ENCODE measurements at regions not wholly inside any gene's neighbourhood (a gene's known extent, or its start where the extent isn't known, plus 50 kb on each side); places are given as distances from the start of the nearest gene placed in this dataset.

DNA sequence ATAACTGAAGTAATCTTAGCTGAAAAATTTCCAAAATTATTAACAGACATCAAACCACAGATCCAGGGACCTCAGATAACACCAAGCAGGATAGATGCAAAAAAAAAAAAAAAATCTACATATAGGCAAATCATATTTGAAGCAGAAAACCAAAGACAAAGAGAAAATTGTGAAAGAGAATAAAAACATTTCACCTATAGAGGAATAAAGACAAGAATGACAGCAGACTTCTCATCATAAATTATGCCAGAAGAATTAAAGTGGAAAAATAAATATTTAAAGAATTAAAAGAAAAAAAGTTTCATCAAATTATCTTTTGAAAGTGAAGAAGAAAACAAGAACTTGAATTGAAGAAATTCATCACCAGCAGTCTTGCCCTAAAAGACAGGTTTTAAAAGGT, 467.5 kb downstream of the GPAM start:
- DNase-seq (ENCODE audit: low spot score) = no peak

GRCh38 chr10:111724121-111724520, 459.4 kb downstream of the GPAM start:
- DNase-seq (ENCODE audit: low spot score) = no peak

- no peak for DNase-seq (ENCODE audit: low spot score)
Measured at GRCh38 chr10:111725050-111725449, 458.5 kb downstream of the GPAM start.

DNA sequence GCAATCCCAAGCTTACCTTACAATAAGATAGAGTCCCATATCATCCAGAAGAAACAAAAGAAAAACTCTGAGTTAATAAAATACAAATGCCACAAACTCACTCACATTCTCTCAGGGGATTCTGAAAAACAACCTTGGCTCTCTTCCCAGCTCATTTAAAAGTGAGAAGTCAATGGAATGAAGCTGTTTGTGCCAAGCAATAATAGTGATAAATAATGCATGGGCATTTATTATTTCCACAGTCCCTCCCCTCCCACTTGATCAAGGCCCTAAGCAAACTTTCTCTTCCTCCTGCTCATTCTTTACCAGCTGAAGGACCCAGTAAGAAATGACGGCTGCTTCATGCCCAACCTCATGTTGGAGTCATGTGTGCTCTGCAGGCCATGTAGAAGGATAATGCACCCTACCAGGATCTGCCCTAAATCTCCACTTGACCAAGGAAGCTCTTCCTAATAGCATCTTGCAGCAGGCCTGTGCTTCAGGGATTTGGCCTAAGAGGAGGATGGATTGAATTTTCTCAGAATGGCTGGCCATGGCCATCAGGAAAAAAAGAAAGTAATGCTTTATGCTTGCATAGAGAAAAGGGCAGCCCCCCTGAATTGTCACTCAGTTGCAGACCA, 451.3 kb downstream of the GPAM start:
- DNase-seq (ENCODE audit: low spot score) = no peak

GRCh38 chr10:111739125-111739873, 444.3 kb downstream of the GPAM start:
- DNase-seq (ENCODE audit: low spot score) = no peak

GRCh38 chr10:111739874-111740139, 443.8 kb downstream of the GPAM start:
- DNase-seq (ENCODE audit: low spot score) = peak; percentile 37

GRCh38 chr10:111745982-111746381, 437.6 kb downstream of the GPAM start:
- DNase-seq (ENCODE audit: low spot score) = no peak

GRCh38 chr10:111747751-111748150, 435.8 kb downstream of the GPAM start:
- no peak for DNase-seq (ENCODE audit: low spot score)

DNA sequence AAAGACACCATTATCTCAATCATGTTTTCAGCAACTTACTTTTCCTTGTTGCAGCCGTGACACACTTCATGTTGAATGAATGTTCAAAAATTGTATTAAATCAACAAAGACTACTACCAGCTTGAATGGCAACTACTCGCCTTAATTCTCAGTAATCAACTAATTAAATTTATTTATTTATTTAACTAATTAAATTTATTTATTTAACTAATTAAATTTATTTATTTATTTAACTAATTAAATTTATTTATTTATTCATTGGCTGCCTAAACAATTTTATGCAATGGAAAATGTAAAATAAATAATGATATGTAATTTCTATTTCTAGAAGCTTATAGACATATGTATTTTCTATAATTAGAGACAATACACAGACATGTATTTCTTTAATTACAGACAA, 435.4 kb downstream of the GPAM start:
- DNase-seq (ENCODE audit: low spot score) = no peak

GRCh38 chr10:111750165-111750849, 433.3 kb downstream of the GPAM start:
- no peak for DNase-seq (ENCODE audit: low spot score)

DNA sequence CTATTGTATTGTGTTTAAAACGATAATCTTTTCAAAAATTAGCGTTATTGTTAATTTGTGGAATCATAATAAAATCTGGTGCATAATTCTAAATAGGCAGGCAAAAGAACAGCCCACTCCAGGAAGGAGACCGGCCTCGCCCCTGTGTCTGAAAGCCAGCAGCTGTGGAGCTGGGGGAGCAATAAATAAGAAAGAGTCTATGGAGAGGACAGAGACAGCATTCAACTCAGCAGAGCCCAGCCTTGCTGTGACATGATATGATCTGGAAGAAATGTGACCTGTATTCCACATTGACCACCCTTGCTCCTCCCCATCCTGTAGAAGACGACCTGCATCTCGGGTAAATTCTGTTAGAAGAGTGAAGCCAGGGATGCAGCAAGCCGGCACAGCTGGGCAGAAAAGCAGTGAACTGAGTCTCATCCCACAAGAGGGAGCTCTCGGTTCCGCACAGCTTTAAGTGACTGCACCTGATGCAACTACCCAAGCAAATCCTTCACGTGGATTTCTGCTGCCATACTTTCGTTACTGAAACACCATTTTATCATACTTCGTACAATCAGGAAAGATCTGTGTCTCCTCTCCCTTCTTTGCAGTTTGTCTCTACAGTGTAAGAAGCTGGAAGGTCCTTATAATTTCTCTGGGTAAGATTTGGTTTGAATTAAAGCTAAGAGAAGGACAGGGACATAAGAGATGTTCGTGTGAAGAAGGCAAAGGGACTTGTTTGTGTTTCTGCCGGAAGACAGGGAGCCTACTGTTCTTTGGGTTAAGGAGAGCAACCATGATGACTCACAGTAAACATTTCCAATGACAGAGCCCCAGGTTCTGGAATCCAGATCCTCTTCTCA, 427.1 kb downstream of the GPAM start:
- DNase-seq (ENCODE audit: low spot score) = peak; percentile 89

GRCh38 chr10:111758593-111758992, 425.0 kb downstream of the GPAM start:
- DNase-seq (ENCODE audit: low spot score) = no peak

- no peak for DNase-seq (ENCODE audit: low spot score)
Measured at GRCh38 chr10:111762114-111762513, 421.5 kb downstream of the GPAM start.

DNA sequence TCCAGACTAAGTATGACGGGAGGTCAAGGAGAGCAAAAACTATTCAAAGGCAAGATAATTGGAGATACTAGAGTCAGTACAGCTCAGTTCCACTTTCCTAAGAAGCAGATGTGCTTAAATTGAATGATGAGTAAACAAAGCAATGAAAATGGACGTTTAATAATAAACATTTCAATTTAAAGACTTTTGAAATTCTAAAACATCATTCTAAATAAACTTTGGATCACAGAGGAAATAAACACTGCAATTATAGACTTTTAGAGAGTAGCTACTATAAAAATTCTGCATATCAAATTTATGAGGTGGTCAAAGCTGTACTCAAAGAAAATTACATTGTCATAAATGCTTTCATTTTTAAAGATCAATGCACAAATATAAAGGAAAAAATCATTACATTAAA, 418.3 kb downstream of the GPAM start:
- no peak for DNase-seq (ENCODE audit: low spot score)

DNA sequence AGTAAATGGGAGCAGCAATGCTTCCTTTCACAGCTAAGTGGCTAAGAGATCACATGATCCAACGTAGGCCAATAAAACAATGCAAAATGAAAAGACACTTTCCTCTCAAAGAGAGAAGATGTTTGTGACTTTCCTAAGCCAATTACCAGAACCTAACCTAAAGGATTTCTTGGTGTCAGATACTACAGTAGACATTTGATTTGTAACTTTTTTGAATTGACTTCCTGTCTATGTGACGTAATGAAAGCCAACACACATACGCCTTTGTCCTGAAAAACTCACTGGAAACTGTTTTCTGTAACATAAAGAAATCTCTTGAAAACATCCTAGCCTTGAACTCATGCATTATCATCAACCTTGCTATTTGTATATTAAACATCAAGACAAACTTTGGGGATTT, 417.1 kb downstream of the GPAM start:
- no peak for DNase-seq (ENCODE audit: low spot score)

DNA sequence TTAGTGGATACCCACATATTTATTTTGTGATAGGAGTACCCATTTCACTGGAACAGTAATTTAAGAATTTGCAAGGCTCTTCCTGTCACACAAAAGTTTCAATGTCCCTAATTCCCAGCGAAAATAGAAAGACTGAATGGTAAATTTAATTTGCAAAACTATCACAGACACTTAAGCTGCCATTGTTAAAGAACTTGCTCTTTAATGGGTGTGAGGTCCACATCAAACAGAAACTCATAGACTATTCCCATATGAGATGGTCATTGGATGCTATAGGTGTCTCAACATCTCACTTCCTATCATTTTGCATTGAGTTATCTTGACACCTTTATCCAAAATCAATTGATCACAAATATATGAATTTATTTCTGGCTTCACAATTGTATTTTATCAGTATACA, 415.9 kb downstream of the GPAM start:
- DNase-seq (ENCODE audit: low spot score) = no peak

GRCh38 chr10:111773950-111774349, 409.6 kb downstream of the GPAM start:
- no peak for DNase-seq (ENCODE audit: low spot score)

- DNase-seq (ENCODE audit: low spot score) = no peak
Measured at GRCh38 chr10:111774486-111774885, 409.1 kb downstream of the GPAM start.

GRCh38 chr10:111784436-111784835, 399.1 kb downstream of the GPAM start:
- DNase-seq (ENCODE audit: low spot score) = no peak

- no peak for DNase-seq (ENCODE audit: low spot score)
Measured at GRCh38 chr10:111784946-111785465, 398.6 kb downstream of the GPAM start.

- DNase-seq (ENCODE audit: low spot score) = peak; percentile 8
Measured at GRCh38 chr10:111785921-111786320, 397.6 kb downstream of the GPAM start.

DNA sequence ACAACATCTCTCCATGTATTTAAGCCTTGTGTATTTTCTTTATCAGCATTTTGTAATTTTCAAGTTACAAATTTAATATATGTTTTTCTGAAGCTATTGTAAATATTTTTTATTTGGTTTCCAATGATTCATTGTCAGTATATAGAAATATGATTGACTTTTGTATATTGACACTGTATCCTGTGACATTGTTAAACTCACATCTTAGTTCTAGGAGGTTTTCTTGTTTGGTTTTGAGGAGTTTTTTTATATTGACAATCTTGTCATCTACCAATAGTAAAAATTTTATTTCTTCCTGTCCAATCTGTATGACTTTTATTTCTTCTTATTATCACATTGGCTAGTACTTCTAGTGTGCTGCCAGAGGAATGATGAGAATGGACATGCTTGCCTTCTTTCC, 393.7 kb downstream of the GPAM start:
- no peak for DNase-seq (ENCODE audit: low spot score)
